Panc1 (cell line): ENCODE measurements at regions not wholly inside any gene's neighbourhood (a gene's known extent, or its start where the extent isn't known, plus 50 kb on each side); places are given as distances from the start of the nearest gene placed in this dataset.

Experiments
- ATAC-seq: fragments of 200-7000 bp; cut with Tn5 transposase; 2 replicates; pipeline ENCODE4 v1.9.1; 2020; ENCODE audit warnings: mild to moderate bottlenecking, moderate library complexity
- BruUV-seq: library from RNA; stranded (reverse); fragments of 400-500 nt; replicated peaks from 2 replicates; lab custom pipeline; 2021; lab: Mats Ljungman, UMichigan
- CTCF ChIA-PET: fragments of 300-600 bp; sonication (Branson Sonifier 250); formaldehyde crosslinking; loops from one replicate; lab custom pipeline; 2022; ENCODE audit warnings: antibody characterized with exemption; lab: Charles Lee
- POLR2A ChIA-PET: fragments of 300-600 bp; sonication (Branson Sonifier 250); formaldehyde crosslinking; loops from one replicate; lab custom pipeline; 2022; ENCODE audit warnings: antibody characterized with exemption; lab: Charles Lee
- DNase-seq: peaks from one replicate; pipeline ENCODE4 v3.0.0-alpha.2; 2010; ENCODE audit warnings: low read depth, low spot score
- H3K27ac ChIP-seq: 2 replicates; pipeline ENCODE4 v1.5.1; 2011; ENCODE audit warnings: mild to moderate bottlenecking, low read length, inconsistent platforms
- H3K27me3 ChIP-seq: fragments of 200-500 bp; sonication (Bioruptor generic); 2 replicates; pipeline ENCODE4 v1.6.0; 2014; ENCODE audit warnings: low read length, inconsistent platforms; ENCODE audit not compliant: control insufficient read depth, insufficient read depth
- H3K36me3 ChIP-seq: fragments of 200-500 bp; sonication (Bioruptor generic); 2 replicates; pipeline ENCODE4 v1.5.1; 2014; ENCODE audit warnings: inconsistent platforms, mild to moderate bottlenecking, low read length, moderate library complexity; ENCODE audit not compliant: control insufficient read depth, insufficient read depth
- H3K4me1 ChIP-seq: 2 replicates; pipeline ENCODE4 v1.5.1; 2011; ENCODE audit warnings: inconsistent platforms, mild to moderate bottlenecking, low read length, moderate library complexity; ENCODE audit not compliant: control insufficient read depth, insufficient read depth
- H3K4me3 ChIP-seq, 2 experiments: 2 replicates each; pipeline ENCODE4 v1.5.1; 2011 to 2012; ENCODE audit warnings: low read depth in 2 of 2, low read length in 2 of 2, mild to moderate bottlenecking in 2 of 2, inconsistent platforms in 1 of 2, moderate library complexity in 1 of 2
- H3K9me3 ChIP-seq: fragments of 200-500 bp; sonication (Bioruptor generic); 2 replicates; pipeline ENCODE4 v1.5.1; 2014; ENCODE audit warnings: low read depth, mild to moderate bottlenecking, inconsistent platforms, low read length, moderate library complexity; ENCODE audit not compliant: control insufficient read depth, insufficient read depth
- POLR2AphosphoS5 ChIP-seq: IDR thresholded peaks from 2 replicates; pipeline ENCODE4 v1.6.1; 2012; ENCODE audit warnings: mild to moderate bottlenecking, low read depth, low read length, moderate library complexity
- SIN3A ChIP-seq: IDR thresholded peaks from 2 replicates; pipeline ENCODE4 v1.6.1; 2012; ENCODE audit warnings: low read depth, mild to moderate bottlenecking, low read length, moderate library complexity, borderline replicate concordance; ENCODE audit not compliant: insufficient read depth
- TCF7L2 ChIP-seq: IDR thresholded peaks from 2 replicates; pipeline ENCODE4 v1.6.1; 2011; ENCODE audit warnings: mild to moderate bottlenecking, low read depth, low read length, inconsistent platforms
- in situ Hi-C: cut with HindIII; loops from 2 replicates; pipeline ENCODE4 v1.10.0; 2016; ENCODE audit warnings: low sequenced_read_pairs, low pct_unique_long_range_greater_than_20kb
- intact Hi-C: fragments of 100-400 bp; cut with micrococcal nuclease; formaldehyde crosslinking; loops from one replicate; pipeline ENCODE4 v1.10.0; 2022; ENCODE audit not compliant: unreplicated experiment
- TF ChIP-seq, protein P1 (sequence below): fragments of 450-650 bp; IDR thresholded peaks from 2 replicates; pipeline ENCODE4 v1.5.1; 2017; ENCODE audit warnings: mild to moderate bottlenecking
- TF ChIP-seq, protein P2 (sequence below), 2 experiments: IDR thresholded peaks; 2 replicates each; pipeline ENCODE4 v1.6.1; 2011 to 2012; ENCODE audit warnings: low read depth in 2 of 2, control low read depth in 1 of 2, low read length in 1 of 2, mild to moderate bottlenecking in 1 of 2, moderate library complexity in 1 of 2; ENCODE audit not compliant: insufficient read depth in 1 of 2

DNA sequence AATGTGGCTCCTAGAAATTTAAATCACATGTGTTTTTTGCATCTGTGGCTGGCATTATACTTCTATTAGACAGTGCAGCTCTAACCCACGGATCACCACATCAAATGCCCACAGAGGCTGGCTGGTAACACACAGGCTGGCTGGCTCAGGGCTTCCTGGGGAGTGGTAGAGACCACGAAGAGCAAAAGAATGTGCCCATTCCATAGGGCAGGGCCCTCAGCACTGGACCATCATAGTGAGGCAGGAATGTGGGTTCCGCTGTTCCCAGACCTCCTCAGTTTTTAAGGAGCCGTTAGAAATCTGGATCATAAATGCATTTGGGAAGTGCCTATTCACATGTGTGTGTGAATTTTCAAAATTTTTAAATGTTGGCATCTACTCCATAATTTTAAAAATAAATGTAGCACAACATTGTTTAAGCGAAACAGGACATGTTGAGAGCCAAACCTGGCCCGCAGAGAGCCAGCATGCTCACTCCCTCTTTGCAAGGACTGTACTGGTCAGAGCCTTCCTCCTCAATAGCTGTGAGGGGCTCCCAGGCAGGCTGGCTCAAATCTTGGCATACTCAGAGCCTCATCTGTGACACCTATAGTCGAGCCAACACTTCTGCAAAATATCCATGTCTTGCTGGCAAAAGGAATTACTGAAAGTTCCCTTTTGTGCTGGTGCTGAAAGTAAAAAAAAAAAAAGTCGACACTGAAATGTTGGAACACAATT lies 190.5 kb downstream of the FNDC1 start:
- intact Hi-C loops = no loop called here
- Histone ChIP-seq H3K27ac (no peak overlapping the region), H3K27me3 (peaks cover 12% of the 10 kb centered on the region), H3K9me3 (no peaks in the 10 kb centered on the region), H3K4me3 (no peak overlapping the region), H3K36me3 (no peaks in the 10 kb centered on the region), H3K4me1 (no peaks in the 10 kb centered on the region)
- DNase-seq (no peak), ATAC-seq (no peak)
- no TSS peak for BruUV-seq
- ChIA-PET POLR2A (no interaction called here), CTCF (no interaction called here)
- no peak for TF ChIP-seq TCF7L2
- no peak for TF ChIP-seq POLR2AphosphoS5
- TF ChIP-seq, protein P1, sequence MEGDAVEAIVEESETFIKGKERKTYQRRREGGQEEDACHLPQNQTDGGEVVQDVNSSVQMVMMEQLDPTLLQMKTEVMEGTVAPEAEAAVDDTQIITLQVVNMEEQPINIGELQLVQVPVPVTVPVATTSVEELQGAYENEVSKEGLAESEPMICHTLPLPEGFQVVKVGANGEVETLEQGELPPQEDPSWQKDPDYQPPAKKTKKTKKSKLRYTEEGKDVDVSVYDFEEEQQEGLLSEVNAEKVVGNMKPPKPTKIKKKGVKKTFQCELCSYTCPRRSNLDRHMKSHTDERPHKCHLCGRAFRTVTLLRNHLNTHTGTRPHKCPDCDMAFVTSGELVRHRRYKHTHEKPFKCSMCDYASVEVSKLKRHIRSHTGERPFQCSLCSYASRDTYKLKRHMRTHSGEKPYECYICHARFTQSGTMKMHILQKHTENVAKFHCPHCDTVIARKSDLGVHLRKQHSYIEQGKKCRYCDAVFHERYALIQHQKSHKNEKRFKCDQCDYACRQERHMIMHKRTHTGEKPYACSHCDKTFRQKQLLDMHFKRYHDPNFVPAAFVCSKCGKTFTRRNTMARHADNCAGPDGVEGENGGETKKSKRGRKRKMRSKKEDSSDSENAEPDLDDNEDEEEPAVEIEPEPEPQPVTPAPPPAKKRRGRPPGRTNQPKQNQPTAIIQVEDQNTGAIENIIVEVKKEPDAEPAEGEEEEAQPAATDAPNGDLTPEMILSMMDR = no peak
- TF ChIP-seq, protein P2, sequence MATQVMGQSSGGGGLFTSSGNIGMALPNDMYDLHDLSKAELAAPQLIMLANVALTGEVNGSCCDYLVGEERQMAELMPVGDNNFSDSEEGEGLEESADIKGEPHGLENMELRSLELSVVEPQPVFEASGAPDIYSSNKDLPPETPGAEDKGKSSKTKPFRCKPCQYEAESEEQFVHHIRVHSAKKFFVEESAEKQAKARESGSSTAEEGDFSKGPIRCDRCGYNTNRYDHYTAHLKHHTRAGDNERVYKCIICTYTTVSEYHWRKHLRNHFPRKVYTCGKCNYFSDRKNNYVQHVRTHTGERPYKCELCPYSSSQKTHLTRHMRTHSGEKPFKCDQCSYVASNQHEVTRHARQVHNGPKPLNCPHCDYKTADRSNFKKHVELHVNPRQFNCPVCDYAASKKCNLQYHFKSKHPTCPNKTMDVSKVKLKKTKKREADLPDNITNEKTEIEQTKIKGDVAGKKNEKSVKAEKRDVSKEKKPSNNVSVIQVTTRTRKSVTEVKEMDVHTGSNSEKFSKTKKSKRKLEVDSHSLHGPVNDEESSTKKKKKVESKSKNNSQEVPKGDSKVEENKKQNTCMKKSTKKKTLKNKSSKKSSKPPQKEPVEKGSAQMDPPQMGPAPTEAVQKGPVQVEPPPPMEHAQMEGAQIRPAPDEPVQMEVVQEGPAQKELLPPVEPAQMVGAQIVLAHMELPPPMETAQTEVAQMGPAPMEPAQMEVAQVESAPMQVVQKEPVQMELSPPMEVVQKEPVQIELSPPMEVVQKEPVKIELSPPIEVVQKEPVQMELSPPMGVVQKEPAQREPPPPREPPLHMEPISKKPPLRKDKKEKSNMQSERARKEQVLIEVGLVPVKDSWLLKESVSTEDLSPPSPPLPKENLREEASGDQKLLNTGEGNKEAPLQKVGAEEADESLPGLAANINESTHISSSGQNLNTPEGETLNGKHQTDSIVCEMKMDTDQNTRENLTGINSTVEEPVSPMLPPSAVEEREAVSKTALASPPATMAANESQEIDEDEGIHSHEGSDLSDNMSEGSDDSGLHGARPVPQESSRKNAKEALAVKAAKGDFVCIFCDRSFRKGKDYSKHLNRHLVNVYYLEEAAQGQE (IDR thresholded peaks at IDR 0.05; ENCODE audit: insufficient read depth in 1 of 2, low read depth in 2 of 2, low read length in 1 of 2) = no peak
- no peak for TF ChIP-seq SIN3A
- in situ Hi-C loops = no loop called here

DNA sequence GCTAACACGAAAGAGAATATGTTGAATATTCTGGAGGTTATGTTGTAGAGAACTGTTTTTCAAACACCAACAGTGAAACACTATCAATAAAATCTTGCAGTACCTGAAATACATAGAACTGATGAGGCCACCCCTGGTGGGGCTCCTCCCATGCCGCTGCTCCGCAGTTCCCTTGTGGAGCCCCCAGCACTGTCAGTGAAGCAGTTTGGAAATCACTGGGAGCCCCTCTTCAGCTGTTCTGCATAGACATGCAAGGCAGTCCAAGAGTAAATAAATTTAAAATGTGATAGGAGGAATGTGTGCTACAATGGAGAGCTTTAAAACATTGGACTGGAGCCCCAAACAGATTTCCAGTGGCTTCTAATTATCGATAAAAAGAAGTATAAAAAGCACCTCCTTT lies 189.4 kb downstream of the FNDC1 start:
- ChIA-PET POLR2A (no interaction called here), CTCF (no interaction called here)
- ATAC-seq (no peak), DNase-seq (no peak)
- Histone ChIP-seq H3K27ac (no peak overlapping the region), H3K9me3 (no peaks in the 10 kb centered on the region), H3K27me3 (peaks cover 17% of the 10 kb centered on the region), H3K4me1 (no peaks in the 10 kb centered on the region), H3K36me3 (no peaks in the 10 kb centered on the region), H3K4me3 (no peak overlapping the region)
- TF ChIP-seq, protein P1 = no peak
- TF ChIP-seq, protein P2 (IDR thresholded peaks at IDR 0.05; ENCODE audit: insufficient read depth in 1 of 2, low read depth in 2 of 2, low read length in 1 of 2) = no peak
- no peak for TF ChIP-seq POLR2AphosphoS5
- no peak for TF ChIP-seq TCF7L2
- TF ChIP-seq SIN3A = no peak
- in situ Hi-C loops (no loop called here), intact Hi-C loops (no loop called here)
- no TSS peak for BruUV-seq
